ENCODE measurements at regions not wholly inside any gene's neighbourhood (a gene's known extent, or its start where the extent isn't known, plus 50 kb on each side); places are given as distances from the start of the nearest gene placed in this dataset.

- no peak for DNase-seq
- no peak overlapping the region for H3K27ac ChIP-seq
- H3K9me3 ChIP-seq, result no peaks in the 10 kb centered on the region
- no peak for TF ChIP-seq CTCF (IDR thresholded peaks at IDR 0.05)
- no peak for TF ChIP-seq POLR2A (IDR thresholded peaks at IDR 0.05)
- no peaks in the 10 kb centered on the region for H3K27me3 ChIP-seq
- intact Hi-C loops (cut with DNase I), result no loop called here
- no peak overlapping the region for H3K4me3 ChIP-seq (replicated peaks in 1 of 3)
- 93 to 98% methylated on average over 3 of the region's 3 CpGs for WGBS, 2 donors
- H3K36me3 ChIP-seq, result no peaks in the 10 kb centered on the region
- no peaks in the 10 kb centered on the region for H3K4me1 ChIP-seq
Observed at GRCh38 chr1:187617776-187618175, 789.0 kb downstream of the PLA2G4A start.

GRCh38 chr1:187619175-187619574 lies 790.4 kb downstream of the PLA2G4A start:
- no peak for DNase-seq
- H3K9me3 ChIP-seq, result no peaks in the 10 kb centered on the region
- intact Hi-C loops (cut with DNase I), result no loop called here
- H3K27me3 ChIP-seq, result no peaks in the 10 kb centered on the region
- no peaks in the 10 kb centered on the region for H3K4me1 ChIP-seq
- no peaks in the 10 kb centered on the region for H3K36me3 ChIP-seq
- H3K4me3 ChIP-seq (replicated peaks in 1 of 3), result no peak overlapping the region
- no peak overlapping the region for H3K27ac ChIP-seq
- TF ChIP-seq POLR2A (IDR thresholded peaks at IDR 0.05), result no peak
- TF ChIP-seq CTCF (IDR thresholded peaks at IDR 0.05), result no peak

DNA sequence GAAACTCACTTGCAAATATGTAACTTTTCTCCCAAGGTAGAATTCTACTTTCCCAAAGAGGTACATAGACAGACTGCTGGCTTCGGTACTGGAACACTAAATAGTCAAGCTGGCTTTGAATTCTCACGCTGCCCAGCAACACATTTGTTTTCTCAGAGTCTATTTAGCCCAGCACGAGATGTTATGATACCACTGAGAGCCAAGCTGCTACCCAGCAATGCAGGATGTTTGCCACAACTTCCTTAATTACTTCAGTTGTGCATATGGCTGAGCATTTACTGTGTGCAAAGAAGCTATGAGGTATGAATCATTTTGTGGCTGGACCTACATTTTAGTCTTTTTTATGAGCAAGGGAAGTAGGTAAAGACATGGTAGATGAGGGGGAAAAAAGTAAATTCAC lies 793.2 kb downstream of the PLA2G4A start:
- DNase-seq, result no peak
- no peak overlapping the region for H3K4me3 ChIP-seq (replicated peaks in 1 of 3)
- intact Hi-C loops (cut with DNase I), result no loop called here
- no peaks in the 10 kb centered on the region for H3K27me3 ChIP-seq
- no peak for TF ChIP-seq POLR2A (IDR thresholded peaks at IDR 0.05)
- TF ChIP-seq CTCF (IDR thresholded peaks at IDR 0.05), result no peak
- no peak overlapping the region for H3K27ac ChIP-seq
- no peaks in the 10 kb centered on the region for H3K4me1 ChIP-seq
- WGBS, 2 donors, result 66 to 70% methylated on average over 3 of the region's 3 CpGs
- no peaks in the 10 kb centered on the region for H3K36me3 ChIP-seq
- no peaks in the 10 kb centered on the region for H3K9me3 ChIP-seq

- Histone ChIP-seq H3K27ac (no peak overlapping the region), H3K9me3 (no peaks in the 10 kb centered on the region), H3K36me3 (no peaks in the 10 kb centered on the region), H3K4me1 (no peaks in the 10 kb centered on the region), H3K27me3 (no peaks in the 10 kb centered on the region), H3K4me3 (replicated peaks in 1 of 3) (no peak overlapping the region)
- TF ChIP-seq POLR2A (IDR thresholded peaks at IDR 0.05) (no peak), CTCF (IDR thresholded peaks at IDR 0.05) (no peak)
- intact Hi-C loops (cut with DNase I), result no loop called here
- no peak for DNase-seq
- 40 to 44% methylated on average over 1 of the region's 1 CpG for WGBS, 2 donors
Observed at GRCh38 chr1:187622545-187622944, 793.8 kb downstream of the PLA2G4A start.

DNA sequence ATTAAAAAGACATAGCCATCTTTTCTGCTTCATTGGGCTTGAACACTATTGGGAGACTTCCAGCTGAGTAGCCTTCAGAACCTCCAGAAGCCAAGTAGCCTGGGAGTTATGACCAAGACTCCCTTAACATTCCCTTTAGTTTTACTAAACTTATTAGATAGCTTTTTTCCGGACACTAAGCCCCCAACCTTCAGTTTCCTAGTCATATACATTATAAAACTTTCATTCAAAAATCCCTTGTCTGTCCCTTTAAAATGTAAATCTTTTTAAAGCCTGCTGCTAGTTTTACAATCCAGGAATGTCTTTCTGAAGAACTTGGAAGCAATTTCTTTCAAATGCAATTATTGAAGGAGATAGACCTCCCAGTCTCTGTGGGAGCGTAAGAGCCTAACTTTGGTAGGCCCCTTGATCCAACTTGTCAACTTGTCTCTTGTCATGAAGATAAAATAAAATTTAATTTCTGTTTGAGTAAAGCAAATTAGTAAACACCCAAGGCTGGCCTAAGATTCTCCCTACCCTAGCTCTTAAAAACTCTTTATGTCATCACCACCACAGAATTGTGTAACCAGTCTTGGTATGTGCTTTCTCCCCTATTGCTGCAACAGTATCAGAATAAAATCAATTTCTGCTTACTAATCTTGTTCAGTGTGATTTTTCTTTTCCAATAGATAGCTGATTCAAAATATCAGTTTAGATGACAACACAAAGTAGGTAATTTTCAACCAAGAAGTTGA lies 796.2 kb downstream of the PLA2G4A start:
- no peak overlapping the region for H3K27ac ChIP-seq
- H3K27me3 ChIP-seq, result no peaks in the 10 kb centered on the region
- 72 to 73% methylated on average over 2 of the region's 2 CpGs for WGBS, 2 donors
- no peak overlapping the region for H3K4me3 ChIP-seq (replicated peaks in 1 of 3)
- intact Hi-C loops (cut with DNase I), result no loop called here
- H3K36me3 ChIP-seq, result no peaks in the 10 kb centered on the region
- H3K9me3 ChIP-seq, result no peaks in the 10 kb centered on the region
- TF ChIP-seq POLR2A (IDR thresholded peaks at IDR 0.05), result no peak
- no peak for TF ChIP-seq CTCF (IDR thresholded peaks at IDR 0.05)
- no peak for DNase-seq
- H3K4me1 ChIP-seq, result no peaks in the 10 kb centered on the region
